ENCODE measurements at regions not wholly inside any gene's neighbourhood (a gene's known extent, or its start where the extent isn't known, plus 50 kb on each side); places are given as distances from the start of the nearest gene placed in this dataset.
"Not testable (repeated sequence)": the region's sequence is repeated elsewhere in the genome, so short reads cannot be mapped to it uniquely, and the experiment has no call there.

DNA sequence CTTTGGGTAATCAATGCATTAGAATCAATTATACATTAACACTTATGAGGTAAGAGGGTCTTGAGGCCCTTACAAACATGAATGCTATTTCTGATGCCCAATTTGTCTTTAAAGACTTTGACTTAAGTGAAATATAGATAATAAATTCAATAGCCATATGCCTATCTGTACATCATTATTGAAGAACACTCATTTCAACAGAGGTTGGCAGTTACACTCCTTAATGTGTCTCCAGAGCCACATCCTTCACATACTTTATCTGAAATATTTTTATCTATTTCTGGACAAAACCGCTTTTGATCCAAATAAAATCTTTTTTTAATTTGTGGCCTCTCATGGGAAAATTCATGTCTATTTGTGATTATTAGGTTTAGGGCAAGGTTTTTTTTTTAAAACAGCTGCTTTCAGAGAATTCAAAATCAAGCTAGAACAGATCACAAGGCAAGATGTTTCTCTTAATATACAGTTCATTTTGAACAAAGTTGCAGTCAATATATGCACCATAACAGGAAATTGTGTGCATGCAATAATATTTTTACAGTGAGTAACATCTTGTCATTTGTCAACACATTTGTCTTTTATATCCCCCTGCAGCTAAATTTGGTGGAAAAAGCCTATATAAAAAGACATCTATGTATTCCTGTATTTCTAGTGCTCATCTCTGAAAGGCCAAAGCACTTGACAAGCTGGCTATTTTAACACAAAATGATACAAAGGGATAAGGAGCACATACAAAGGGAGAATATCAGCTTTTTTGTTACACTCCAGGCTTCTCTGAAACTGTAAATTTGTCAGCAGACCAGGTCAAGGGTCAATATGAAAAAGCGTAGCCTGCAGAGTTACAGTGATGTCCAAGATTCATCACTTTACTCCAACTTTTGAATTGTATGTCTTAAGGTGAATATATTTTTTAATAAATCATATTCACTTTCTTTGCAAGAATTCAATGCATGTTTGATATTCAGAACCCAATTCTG is 146.2 kb upstream of the DPH6 start:
- 46 to 92% (median 66%) methylated on average over 1 to 2 of the region's 2 CpGs; no CpG with 5 or more reads in 2 of the 10 experiments for WGBS, 10 experiments
- Histone ChIP-seq H3K4me1 (replicated peaks in 1 of 2) (peaks cover 2 to 14% of the 10 kb centered on the region in 2 donors), H3K4me3 (no peak overlapping the region), H3K27ac (no peak overlapping the region)
- in situ Hi-C loops (cut with MboI; ENCODE audit: low pct_unique_long_range_greater_than_20kb in 2 of 9, low sequenced_read_pairs in 9 of 9, unreplicated experiment in 9 of 9) = no loop called here
- peak in 3 of 8 experiments; percentile 63 to 69 (median 64) for ATAC-seq (replicated peaks in 6 of 8)

DNA sequence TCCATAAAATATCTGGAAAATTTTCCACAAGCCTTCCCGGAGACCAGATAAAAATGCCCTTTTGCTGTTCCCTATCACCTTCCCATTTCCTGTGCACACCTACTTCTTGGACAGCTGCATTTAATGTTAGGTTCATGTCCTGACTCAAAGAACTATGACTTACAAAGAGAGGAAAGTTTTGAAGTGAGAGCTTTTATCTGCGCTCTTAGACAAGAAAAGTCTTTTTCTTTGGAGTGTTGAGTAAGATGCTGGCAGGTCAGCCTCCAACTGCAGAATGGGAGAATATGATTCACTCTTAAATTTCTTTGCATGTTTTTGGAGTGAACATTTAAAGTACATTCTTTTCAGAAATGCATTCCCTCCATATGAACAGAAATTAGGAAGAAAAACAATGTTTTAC is 147.3 kb upstream of the DPH6 start:
- no peak for ATAC-seq (replicated peaks in 6 of 8)
- in situ Hi-C loops (cut with MboI; ENCODE audit: low pct_unique_long_range_greater_than_20kb in 2 of 9, low sequenced_read_pairs in 9 of 9, unreplicated experiment in 9 of 9) = no loop called here
- H3K4me3 ChIP-seq = no peak overlapping the region
- H3K27ac ChIP-seq = no peak overlapping the region
- H3K4me1 ChIP-seq (replicated peaks in 1 of 2) = peaks cover 2 to 14% of the 10 kb centered on the region in 2 donors
- 50 to 100% (median 89%) methylated on average over 1 to 2 of the region's 2 CpGs; no CpG with 5 or more reads in 2 of the 10 experiments for WGBS, 10 experiments

DNA sequence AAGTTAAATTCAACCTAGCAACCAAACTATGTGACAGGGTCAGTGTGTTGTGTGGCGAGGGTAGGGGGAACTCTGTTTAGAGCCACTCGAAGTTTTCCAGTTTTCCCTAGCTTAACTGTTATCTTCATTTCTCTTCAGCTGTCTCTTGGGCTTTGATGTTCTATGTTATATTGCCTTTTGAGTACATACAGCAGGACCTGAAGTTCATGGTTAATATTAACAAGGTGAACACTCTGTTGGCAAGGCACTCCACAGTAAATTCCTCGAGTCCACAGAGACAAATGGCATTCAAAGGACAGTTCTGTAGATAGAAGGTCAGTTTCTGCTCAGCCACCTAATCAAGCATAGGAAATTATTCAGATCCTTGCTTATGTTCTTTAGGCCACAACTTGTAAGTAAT is 147.9 kb upstream of the DPH6 start:
- Histone ChIP-seq H3K27ac (no peak overlapping the region), H3K4me3 (no peak overlapping the region), H3K4me1 (replicated peaks in 1 of 2) (peaks cover 5 to 14% of the 10 kb centered on the region in 2 donors)
- 80 to 100% (median 86%) methylated on average over 1 to 3 of the region's 3 CpGs; no CpG with 5 or more reads in 3 of the 10 experiments for WGBS, 10 experiments
- no peak for ATAC-seq (replicated peaks in 6 of 8)
- in situ Hi-C loops (cut with MboI; ENCODE audit: low pct_unique_long_range_greater_than_20kb in 2 of 9, low sequenced_read_pairs in 9 of 9, unreplicated experiment in 9 of 9) = no loop called here

DNA sequence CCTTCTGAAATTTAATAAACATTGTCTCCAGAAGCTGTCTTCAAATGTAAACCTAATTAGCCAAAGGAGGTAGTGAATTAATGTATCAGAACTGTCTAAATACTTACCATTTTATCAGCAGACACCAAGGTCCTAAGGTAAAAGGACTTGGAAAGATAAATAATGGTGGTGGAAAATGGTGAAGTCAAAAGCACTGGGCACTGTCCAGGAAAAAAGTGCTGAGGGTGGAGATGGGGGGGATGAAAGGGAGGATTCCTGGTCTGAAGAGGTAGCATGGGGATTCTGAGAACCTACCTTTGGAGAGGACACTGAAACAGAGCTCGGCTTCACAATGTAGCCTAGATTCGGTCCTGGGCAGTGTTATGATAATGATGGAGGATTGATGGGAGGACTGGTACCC is 149.0 kb upstream of the DPH6 start:
- H3K4me1 ChIP-seq (replicated peaks in 1 of 2) = peaks cover 7 to 14% of the 10 kb centered on the region in 2 donors
- in situ Hi-C loops (cut with MboI; ENCODE audit: low pct_unique_long_range_greater_than_20kb in 2 of 9, low sequenced_read_pairs in 9 of 9, unreplicated experiment in 9 of 9) = no loop called here

DNA sequence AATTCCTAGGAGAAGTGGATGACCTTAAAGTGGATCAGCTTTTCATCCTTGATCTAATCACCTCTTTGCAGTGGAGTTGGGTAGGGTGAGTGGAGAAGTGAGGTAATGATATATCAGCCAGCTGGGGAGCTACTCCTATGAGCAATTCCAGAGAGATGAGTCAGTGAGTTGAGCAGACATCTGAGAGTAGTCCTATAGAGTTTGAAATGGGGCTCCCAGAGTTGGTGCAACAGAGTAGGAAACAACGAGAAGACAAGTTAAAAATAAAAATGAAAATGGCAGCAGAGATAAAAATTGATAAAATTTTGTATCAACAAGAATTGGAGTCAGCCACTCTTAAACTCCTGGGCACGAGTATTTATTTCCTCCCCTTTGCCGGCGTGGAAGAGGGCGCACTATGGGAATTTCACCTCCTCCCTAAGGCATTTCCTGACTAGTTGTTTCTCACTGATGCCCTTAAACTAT is 150.8 kb upstream of the DPH6 start:
- Histone ChIP-seq H3K4me1 (replicated peaks in 1 of 2) (peaks cover 7 to 12% of the 10 kb centered on the region in 2 donors), H3K27ac (no peak overlapping the region), H3K4me3 (no peak overlapping the region)
- in situ Hi-C loops (cut with MboI; ENCODE audit: low pct_unique_long_range_greater_than_20kb in 2 of 9, low sequenced_read_pairs in 9 of 9, unreplicated experiment in 9 of 9) = no loop called here
- ATAC-seq (replicated peaks in 6 of 8) = peak in 3 of 8 experiments; percentile 33 to 94 (median 69)
- WGBS, 10 experiments = 22 to 100% (median 92%) methylated on average over 1 to 5 of the region's 5 CpGs

More for the DNA sequence above, 149.0 kb upstream of the DPH6 start:
- WGBS, 10 experiments = 80 to 100% (median 96%) methylated on average over 1 to 2 of the region's 2 CpGs; no CpG with 5 or more reads in 2 of the 10 experiments
- Histone ChIP-seq H3K27ac (no peak overlapping the region), H3K4me3 (no peak overlapping the region)
- no peak for ATAC-seq (replicated peaks in 6 of 8)

DNA sequence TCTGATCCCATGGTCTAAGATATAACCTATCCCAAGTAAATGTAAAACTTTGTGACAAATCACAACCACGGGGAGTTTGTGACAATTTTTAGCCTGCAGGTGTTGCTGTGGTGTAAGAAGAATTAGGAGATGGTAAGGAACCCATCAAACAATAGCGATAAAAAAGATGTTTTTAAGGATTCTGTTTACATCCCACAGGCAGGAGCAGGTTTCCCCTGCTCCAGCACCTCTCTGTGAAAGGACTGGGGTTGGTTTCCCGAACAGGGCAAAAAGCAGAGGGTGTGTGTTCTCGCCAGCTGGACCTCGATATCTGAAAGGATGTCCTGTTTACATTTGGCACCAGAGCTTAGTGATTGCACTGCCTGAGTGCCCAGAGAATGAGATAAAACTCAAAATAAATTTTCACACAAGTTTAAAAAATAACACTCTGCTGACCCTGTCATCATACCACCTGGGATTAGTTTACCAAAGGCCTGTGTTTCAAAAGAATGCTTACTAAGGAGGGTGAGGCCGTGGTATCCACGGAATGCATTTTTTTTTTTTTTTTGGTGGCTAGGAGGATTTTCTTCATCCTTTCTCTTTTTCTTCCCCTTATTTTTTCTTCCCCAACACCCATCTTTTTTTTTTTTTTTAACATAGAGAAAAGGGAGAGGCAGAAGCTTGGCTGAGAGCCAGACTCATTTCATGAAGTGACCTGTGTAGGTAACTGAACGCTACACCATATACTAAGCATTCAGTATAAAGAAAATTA is 151.8 kb upstream of the DPH6 start:
- Histone ChIP-seq H3K4me3 (no peak overlapping the region), H3K4me1 (replicated peaks in 1 of 2) (peaks cover 4 to 7% of the 10 kb centered on the region in 2 donors), H3K27ac (no peak overlapping the region)
- WGBS, 10 experiments = 50 to 93% (median 81%) methylated on average over 2 to 7 of the region's 8 CpGs
- in situ Hi-C loops (cut with MboI; ENCODE audit: low pct_unique_long_range_greater_than_20kb in 2 of 9, low sequenced_read_pairs in 9 of 9, unreplicated experiment in 9 of 9) = no loop called here
- ATAC-seq (replicated peaks in 6 of 8) = peak in 1 of 8 experiments; percentile 27

GRCh38 chr15:35698331-35698730 is 152.4 kb upstream of the DPH6 start:
- Histone ChIP-seq H3K4me1 (replicated peaks in 1 of 2) (peaks cover 0 to 7% of the 10 kb centered on the region in 2 donors), H3K4me3 (no peak overlapping the region), H3K27ac (no peak overlapping the region)
- no peak for ATAC-seq (replicated peaks in 6 of 8)
- WGBS, 10 experiments = 78 to 97% (median 94%) methylated on average over 1 to 4 of the region's 4 CpGs
- in situ Hi-C loops (cut with MboI; ENCODE audit: low pct_unique_long_range_greater_than_20kb in 2 of 9, low sequenced_read_pairs in 9 of 9, unreplicated experiment in 9 of 9) = no loop called here

- Histone ChIP-seq H3K27ac (no peak overlapping the region), H3K4me3 (no peak overlapping the region), H3K4me1 (replicated peaks in 1 of 2) (peaks cover 0 to 5% of the 10 kb centered on the region in 2 donors)
- in situ Hi-C loops (cut with MboI; ENCODE audit: low pct_unique_long_range_greater_than_20kb in 2 of 9, low sequenced_read_pairs in 9 of 9, unreplicated experiment in 9 of 9) = no loop called here
- ATAC-seq (replicated peaks in 6 of 8) = no peak
- WGBS, 10 experiments = 50 to 100% (median 79%) methylated on average over 1 to 2 of the region's 2 CpGs; no CpG with 5 or more reads in 2 of the 10 experiments
Measured at GRCh38 chr15:35698966-35699575, 153.1 kb upstream of the DPH6 start.

- H3K4me3 ChIP-seq; H3K4me1 ChIP-seq (replicated peaks in 1 of 2); H3K27ac ChIP-seq; ATAC-seq (replicated peaks in 6 of 8); in situ Hi-C loops (cut with MboI; ENCODE audit: low pct_unique_long_range_greater_than_20kb in 2 of 9, low sequenced_read_pairs in 9 of 9, unreplicated experiment in 9 of 9): not testable (repeated sequence)
- WGBS, 10 experiments = 39 to 100% (median 74%) methylated on average over 1 to 5 of the region's 5 CpGs; no CpG with 5 or more reads in 2 of the 10 experiments
Measured at GRCh38 chr15:35700091-35700593, 154.2 kb upstream of the DPH6 start.

- ATAC-seq (replicated peaks in 6 of 8) = no peak
- no peak overlapping the region for H3K4me3 ChIP-seq
- in situ Hi-C loops (cut with MboI; ENCODE audit: low pct_unique_long_range_greater_than_20kb in 2 of 9, low sequenced_read_pairs in 9 of 9, unreplicated experiment in 9 of 9) = no loop called here
- H3K27ac ChIP-seq = no peak overlapping the region
- peaks cover 3 to 8% of the 10 kb centered on the region in 2 donors for H3K4me1 ChIP-seq (replicated peaks in 1 of 2)
- 70 to 100% (median 92%) methylated on average over 1 to 4 of the region's 4 CpGs for WGBS, 10 experiments
Measured at GRCh38 chr15:35701402-35702046, 155.6 kb upstream of the DPH6 start.

GRCh38 chr15:35702946-35703495 is 157.1 kb upstream of the DPH6 start:
- H3K4me1 ChIP-seq (replicated peaks in 1 of 2) = peaks cover 3 to 8% of the 10 kb centered on the region in 2 donors
- no peak for ATAC-seq (replicated peaks in 6 of 8)
- no peak overlapping the region for H3K27ac ChIP-seq
- in situ Hi-C loops (cut with MboI; ENCODE audit: low pct_unique_long_range_greater_than_20kb in 2 of 9, low sequenced_read_pairs in 9 of 9, unreplicated experiment in 9 of 9) = no loop called here
- no peak overlapping the region for H3K4me3 ChIP-seq
- WGBS, 10 experiments = 69 to 100% (median 90%) methylated on average over 2 to 3 of the region's 3 CpGs; no CpG with 5 or more reads in 3 of the 10 experiments
